HepG2 (cell line): ENCODE measurements at regions not wholly inside any gene's neighbourhood (a gene's known extent, or its start where the extent isn't known, plus 50 kb on each side); places are given as distances from the start of the nearest gene placed in this dataset.

Experiments used
- ATAC-seq: fragments of 200-7000 bp; cut with Tn5 transposase; 3 replicates; pipeline ENCODE4 v1.9.1; 2020; ENCODE audit warnings: mild to moderate bottlenecking, moderate library complexity
- BruUV-seq: library from RNA; stranded (reverse); fragments of 400-500 nt; replicated peaks from 2 replicates; lab custom pipeline; 2021; lab: Mats Ljungman, UMichigan
- CTCF ChIA-PET: fragments of 300-600 bp; formaldehyde crosslinking; extraction: SDS; loops from one replicate; lab custom pipeline; 2021; ENCODE audit warnings: low total read pairs, inconsistent platforms, low intra/inter-chr PET ratio; lab: Yijun Ruan, JAX
- POLR2A ChIA-PET: fragments of 350-600 bp; sonication (Branson Sonifier 250); formaldehyde crosslinking; loops from one replicate; lab custom pipeline; 2020; ENCODE audit warnings: antibody characterized with exemption, inconsistent platforms; lab: Yijun Ruan, JAX
- DNase-seq: peaks from one replicate; pipeline ENCODE4 v3.0.0-alpha.2; 2015; ENCODE audit warnings: low spot score
- FAIRE-seq: peaks from 3 replicates; lab custom pipeline; 2011; peaks lifted over from hg19 to GRCh38; lab: Jason Lieb, UNC
- H2AFZ ChIP-seq: one replicate; pipeline ENCODE4 v1.6.1; 2011; ENCODE audit warnings: low read length, inconsistent platforms
- H3K27ac ChIP-seq: fragments of 300-600 bp; 3 replicates; pipeline ENCODE4 v1.8.0; 2011; ENCODE audit warnings: mixed run types, mild to moderate bottlenecking, mixed read lengths, low read length, inconsistent platforms; ENCODE audit not compliant: insufficient read depth; ENCODE audit errors: extremely low read length
- H3K27me3 ChIP-seq, 2 experiments: fragments of 200-600 bp in 1 of 2; 2 replicates in 1 of 2; 3 replicates in 1 of 2; pipeline versions ENCODE4 v1.6.0 to v1.8.0; 2011; ENCODE audit warnings: low read length in 2 of 2, mild to moderate bottlenecking in 2 of 2, moderate library complexity in 2 of 2, inconsistent platforms in 1 of 2; ENCODE audit not compliant: insufficient read depth in 2 of 2, control insufficient read depth in 1 of 2
- H3K36me3 ChIP-seq, 2 experiments: fragments of 200-600 bp in 1 of 2; replicated peaks in 1 of 2; 2 replicates in 1 of 2; 3 replicates in 1 of 2; pipeline versions ENCODE4 v1.5.1 to v1.8.0; 2011; ENCODE audit warnings: low read length in 2 of 2, inconsistent platforms in 1 of 2; ENCODE audit not compliant: insufficient read depth in 2 of 2, control insufficient read depth in 1 of 2
- H3K4me1 ChIP-seq: 2 replicates; pipeline ENCODE4 v1.5.1; 2012; ENCODE audit warnings: low read length, inconsistent platforms; ENCODE audit not compliant: insufficient read depth
- H3K4me2 ChIP-seq: 2 replicates; pipeline ENCODE4 v1.6.0; 2011; ENCODE audit warnings: low read depth, low read length, inconsistent platforms
- H3K4me3 ChIP-seq, 3 experiments: fragments of 200-600 bp in 1 of 3; sonication (generic), shearing (Covaris generic) in 1 of 3; replicated peaks in 1 of 3; 2 replicates each; pipeline ENCODE4 v1.5.1; 2011 to 2016; ENCODE audit warnings: low read length in 3 of 3, inconsistent platforms in 2 of 3, low read depth in 2 of 3, mild to moderate bottlenecking in 2 of 3, control low read depth in 1 of 3, mixed read lengths in 1 of 3; ENCODE audit not compliant: insufficient read depth in 1 of 3
- H3K79me2 ChIP-seq: one replicate; pipeline ENCODE4 v1.6.1; 2011; ENCODE audit warnings: low read length, inconsistent platforms; ENCODE audit not compliant: insufficient read depth
- H3K9ac ChIP-seq: 2 replicates; pipeline ENCODE4 v1.6.0; 2011; ENCODE audit warnings: mild to moderate bottlenecking, low read depth, low read length, inconsistent platforms; ENCODE audit not compliant: insufficient read depth
- H3K9me3 ChIP-seq: 2 replicates; pipeline ENCODE4 v1.5.1; 2012; ENCODE audit warnings: mild to moderate bottlenecking, low read length
- H4K20me1 ChIP-seq: 2 replicates; pipeline ENCODE4 v1.6.0; 2011; ENCODE audit warnings: inconsistent platforms, mild to moderate bottlenecking, low read length, moderate library complexity; ENCODE audit not compliant: insufficient read depth
- DBP ChIP-seq: sonication (generic); formaldehyde crosslinking; IDR thresholded peaks from 2 replicates; pipeline ENCODE4 v1.4.0; 2020; ENCODE audit warnings: missing genetic modification reagents; ENCODE audit errors: not compliant biosample characterization
- ETS1 ChIP-seq: sonication (generic); formaldehyde crosslinking; IDR thresholded peaks from 2 replicates; pipeline ENCODE4 v1.4.0; 2020; ENCODE audit warnings: missing genetic modification reagents
- HNRNPK ChIP-seq: fragments of 200-400 bp; formaldehyde crosslinking; IDR thresholded peaks from 2 replicates; pipeline ENCODE4 v1.6.1; 2018; ENCODE audit warnings: low read length, low read depth, moderate library complexity, mild to moderate bottlenecking; ENCODE audit not compliant: poor library complexity, severe bottlenecking
- NAIF1 ChIP-seq: sonication (generic); formaldehyde crosslinking; IDR thresholded peaks from 2 replicates; pipeline ENCODE4 v1.5.0; 2020; ENCODE audit warnings: mild to moderate bottlenecking, missing genetic modification reagents, borderline replicate concordance
- RFXANK ChIP-seq: IDR thresholded peaks from 2 replicates; pipeline ENCODE4 v1.6.1; 2016
- ZFP62 ChIP-seq: sonication (generic); formaldehyde crosslinking; IDR thresholded peaks from 2 replicates; pipeline ENCODE4 v1.4.0; 2020; ENCODE audit warnings: missing genetic modification reagents
- ZNF24 ChIP-seq: fragments of 450-650 bp; IDR thresholded peaks from 2 replicates; pipeline ENCODE4 v1.6.1; 2017; ENCODE audit warnings: antibody characterized with exemption, mild to moderate bottlenecking
- ZNF710 ChIP-seq: sonication (generic); formaldehyde crosslinking; IDR thresholded peaks from 2 replicates; pipeline ENCODE4 v1.5.0; 2020; ENCODE audit warnings: mild to moderate bottlenecking, missing genetic modification reagents, borderline replicate concordance
- WGBS: methylation state at CpG from one replicate; pipeline ENCODE4 v1.1.6; 2017; ENCODE audit warnings: low lambda C conversion rate; 5-methylcytosine and 5-hydroxymethylcytosine counted together
- in situ Hi-C: cut with HindIII; loops from 2 replicates; pipeline ENCODE4 v1.10.0; 2017; ENCODE audit warnings: low pct_unique_long_range_greater_than_20kb; ENCODE audit not compliant: extremely low pct_ligation_motif_present
- intact Hi-C: fragments of 100-400 bp; cut with micrococcal nuclease; formaldehyde crosslinking; loops from one replicate; pipeline ENCODE4 v1.10.0; 2022; ENCODE audit not compliant: unreplicated experiment

GRCh38 chr3:28948685-28949084, 332.2 kb upstream of the RBMS3 start:
- Histone ChIP-seq H3K4me3 (no peak overlapping the region), H3K4me2 (no peak overlapping the region), H4K20me1 (no peaks in the 10 kb centered on the region), H3K9me3 (peaks cover 51% of the 10 kb centered on the region), H3K36me3 (no peaks in the 10 kb centered on the region), H2AFZ (no peak overlapping the region), H3K79me2 (no peaks in the 10 kb centered on the region), H3K4me1 (no peaks in the 10 kb centered on the region), H3K27ac (no peak overlapping the region), H3K27me3 (no peaks in the 10 kb centered on the region), H3K9ac (no peak overlapping the region)
- POLR2A ChIA-PET: no interaction called here
- ATAC-seq (no peak), FAIRE-seq (no peak), DNase-seq (no peak)
- CTCF ChIA-PET: no interaction called here
- intact Hi-C loops: no loop called here
- TF ChIP-seq ZNF710 (CRISPR knock-in tag): no peak
- no peak for TF ChIP-seq ETS1 (CRISPR knock-in tag)
- no TSS peak for BruUV-seq
- in situ Hi-C loops: no loop called here

- ChIA-PET POLR2A (no interaction called here), CTCF (no interaction called here)
- Histone ChIP-seq H3K9me3 (peaks cover 58% of the 10 kb centered on the region), H3K27ac (no peak overlapping the region), H3K4me2 (no peak overlapping the region), H3K4me1 (no peaks in the 10 kb centered on the region), H3K9ac (no peak overlapping the region), H3K36me3 (no peaks in the 10 kb centered on the region), H3K27me3 (no peaks in the 10 kb centered on the region), H3K79me2 (no peaks in the 10 kb centered on the region), H4K20me1 (no peaks in the 10 kb centered on the region), H2AFZ (no peak overlapping the region), H3K4me3 (no peak overlapping the region)
- in situ Hi-C loops (no loop called here), intact Hi-C loops (no loop called here)
- DNase-seq (no peak), FAIRE-seq (no peak), ATAC-seq (no peak)
- 3% methylated on average over 1 of the region's 1 CpG for WGBS
- TF ChIP-seq RFXANK (CRISPR knock-in tag) (no peak), HNRNPK (no peak), ZFP62 (CRISPR knock-in tag) (no peak), ZNF24 (no peak), NAIF1 (no peak), DBP (CRISPR knock-in tag) (no peak)
- BruUV-seq: no TSS peak
Measured at GRCh38 chr3:28949580-28949979, 331.3 kb upstream of the RBMS3 start.
